ENCODE measurements at regions not wholly inside any gene's neighbourhood (a gene's known extent, or its start where the extent isn't known, plus 50 kb on each side); places are given as distances from the start of the nearest gene placed in this dataset.
A peak's percentile ranks its signal among the peaks of the same experiment; 100 is the strongest.

GRCh38 chr13:40058757-40059236 is 403.3 kb downstream of the COG6 start:
- ChIA-PET CTCF (interaction anchor here (1.1 kb wide), 1 partner anchor 11 kb away, joined by 3 read pairs; no protein-coding TSS in a partner anchor), POLR2A (no interaction called here)
- no peak for DNase-seq (ENCODE audit: low read depth, low spot score)
- H3K4me3 ChIP-seq (ENCODE audit: low read depth, low read length): no peak overlapping the region
- no peak for TF ChIP-seq CTCF (IDR thresholded peaks at IDR 0.05; ENCODE audit: insufficient read depth, low read length, missing control alignments)

- no peak overlapping the region for H3K4me3 ChIP-seq (ENCODE audit: low read depth, low read length)
- no peak for DNase-seq (ENCODE audit: low read depth, low spot score)
- ChIA-PET CTCF (interaction anchor here (1.1 kb wide), 1 partner anchor 10 kb away, joined by 3 read pairs; no protein-coding TSS in a partner anchor), POLR2A (interaction anchor here (0.6 kb wide), 1 partner anchor 645 kb away, joined by 3 read pairs; no protein-coding TSS in a partner anchor)
- no peak for TF ChIP-seq CTCF (IDR thresholded peaks at IDR 0.05; ENCODE audit: insufficient read depth, low read length, missing control alignments)
These were observed 404.2 kb downstream of the COG6 start for GRCh38 chr13:40059540-40060232.

- TF ChIP-seq CTCF (IDR thresholded peaks at IDR 0.05; ENCODE audit: insufficient read depth, low read length, missing control alignments): no peak
- no peak overlapping the region for H3K4me3 ChIP-seq (ENCODE audit: low read depth, low read length)
- peak; percentile 12 for DNase-seq (ENCODE audit: low read depth, low spot score)
- ChIA-PET POLR2A (interaction anchor here (0.6 kb wide), 1 partner anchor 644 kb away, joined by 3 read pairs; no protein-coding TSS in a partner anchor), CTCF (interaction anchor here (1.2 kb wide), 1 partner anchor 623 kb away, joined by 9 read pairs; no protein-coding TSS in a partner anchor)
These were observed 405.0 kb downstream of the COG6 start for GRCh38 chr13:40060296-40061007.

GRCh38 chr13:40061466-40062450 is 406.3 kb downstream of the COG6 start:
- DNase-seq (ENCODE audit: low read depth, low spot score): no peak
- no peak overlapping the region for H3K4me3 ChIP-seq (ENCODE audit: low read depth, low read length)
- CTCF ChIA-PET: interaction anchor here (1.2 kb wide), 1 partner anchor 621 kb away, joined by 9 read pairs; no protein-coding TSS in a partner anchor
- TF ChIP-seq CTCF (IDR thresholded peaks at IDR 0.05; ENCODE audit: insufficient read depth, low read length, missing control alignments): no peak
- POLR2A ChIA-PET: no interaction called here

- ChIA-PET CTCF (interaction anchor here (1.0 kb wide), 1 partner anchor 619 kb away, joined by 3 read pairs; no protein-coding TSS in a partner anchor), POLR2A (no interaction called here)
- H3K4me3 ChIP-seq (ENCODE audit: low read depth, low read length): no peak overlapping the region
- no peak for DNase-seq (ENCODE audit: low read depth, low spot score)
- no peak for TF ChIP-seq CTCF (IDR thresholded peaks at IDR 0.05; ENCODE audit: insufficient read depth, low read length, missing control alignments)
These were observed 407.8 kb downstream of the COG6 start for GRCh38 chr13:40063278-40063698.
